ENCODE measurements at regions not wholly inside any gene's neighbourhood (a gene's known extent, or its start where the extent isn't known, plus 50 kb on each side); places are given as distances from the start of the nearest gene placed in this dataset.

DNA sequence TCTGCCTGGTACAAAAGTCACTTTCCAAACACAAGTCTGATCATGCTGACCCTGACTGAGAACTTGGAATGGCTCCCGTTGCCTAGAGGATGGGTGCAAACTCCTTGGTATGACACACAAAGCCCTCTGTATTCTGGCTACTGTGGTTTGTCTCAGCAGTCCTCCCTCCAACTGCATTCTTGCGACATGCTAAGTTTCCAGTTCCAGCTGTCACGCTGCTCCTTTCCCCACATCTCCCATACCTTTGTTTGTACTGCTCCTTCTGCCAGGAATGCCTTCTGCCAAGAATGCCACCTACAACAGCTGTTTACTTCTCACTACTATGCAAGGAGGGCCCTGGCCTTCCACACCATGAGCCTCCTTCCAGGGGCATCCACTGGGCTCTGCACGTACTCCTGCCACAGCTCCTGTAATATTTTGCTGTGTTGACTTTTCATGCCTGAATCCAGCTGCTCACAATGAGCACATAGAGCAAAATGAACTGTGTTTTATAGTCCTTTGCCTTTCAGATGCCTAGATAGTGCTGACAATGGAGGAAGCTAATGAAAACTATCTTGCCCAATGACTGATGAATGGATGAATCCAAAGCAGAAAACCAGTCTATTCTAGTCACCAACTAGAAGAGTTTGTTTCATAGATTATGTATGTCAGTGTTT lies 543.7 kb downstream of the EFNB2 start:
- H3K27me3 ChIP-seq (ENCODE audit: insufficient read depth, low read depth), result no peaks in the 10 kb centered on the region
- H3K36me3 ChIP-seq (ENCODE audit: insufficient read depth), result no peaks in the 10 kb centered on the region
- TF ChIP-seq, protein P1, sequence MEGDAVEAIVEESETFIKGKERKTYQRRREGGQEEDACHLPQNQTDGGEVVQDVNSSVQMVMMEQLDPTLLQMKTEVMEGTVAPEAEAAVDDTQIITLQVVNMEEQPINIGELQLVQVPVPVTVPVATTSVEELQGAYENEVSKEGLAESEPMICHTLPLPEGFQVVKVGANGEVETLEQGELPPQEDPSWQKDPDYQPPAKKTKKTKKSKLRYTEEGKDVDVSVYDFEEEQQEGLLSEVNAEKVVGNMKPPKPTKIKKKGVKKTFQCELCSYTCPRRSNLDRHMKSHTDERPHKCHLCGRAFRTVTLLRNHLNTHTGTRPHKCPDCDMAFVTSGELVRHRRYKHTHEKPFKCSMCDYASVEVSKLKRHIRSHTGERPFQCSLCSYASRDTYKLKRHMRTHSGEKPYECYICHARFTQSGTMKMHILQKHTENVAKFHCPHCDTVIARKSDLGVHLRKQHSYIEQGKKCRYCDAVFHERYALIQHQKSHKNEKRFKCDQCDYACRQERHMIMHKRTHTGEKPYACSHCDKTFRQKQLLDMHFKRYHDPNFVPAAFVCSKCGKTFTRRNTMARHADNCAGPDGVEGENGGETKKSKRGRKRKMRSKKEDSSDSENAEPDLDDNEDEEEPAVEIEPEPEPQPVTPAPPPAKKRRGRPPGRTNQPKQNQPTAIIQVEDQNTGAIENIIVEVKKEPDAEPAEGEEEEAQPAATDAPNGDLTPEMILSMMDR (conservative IDR thresholded peaks at IDR 0.05; ENCODE audit: low read depth, low read length), result no peak
- no peak overlapping the region for H3K9ac ChIP-seq
- H3K4me2 ChIP-seq, result no peak overlapping the region
- H3K27ac ChIP-seq, result no peak overlapping the region
- no peaks in the 10 kb centered on the region for H3K4me1 ChIP-seq (ENCODE audit: low read depth, poor library complexity, severe bottlenecking)
- no peaks in the 10 kb centered on the region for H4K20me1 ChIP-seq (ENCODE audit: insufficient read depth)
- no peaks in the 10 kb centered on the region for H3K79me2 ChIP-seq (ENCODE audit: insufficient read depth, low read depth)
- no peak overlapping the region for H2AFZ ChIP-seq (ENCODE audit: low read depth)
- no peak overlapping the region for H3K4me3 ChIP-seq (IDR thresholded peaks at IDR 0.05; ENCODE audit: insufficient read depth, low read depth, low read length)

DNA sequence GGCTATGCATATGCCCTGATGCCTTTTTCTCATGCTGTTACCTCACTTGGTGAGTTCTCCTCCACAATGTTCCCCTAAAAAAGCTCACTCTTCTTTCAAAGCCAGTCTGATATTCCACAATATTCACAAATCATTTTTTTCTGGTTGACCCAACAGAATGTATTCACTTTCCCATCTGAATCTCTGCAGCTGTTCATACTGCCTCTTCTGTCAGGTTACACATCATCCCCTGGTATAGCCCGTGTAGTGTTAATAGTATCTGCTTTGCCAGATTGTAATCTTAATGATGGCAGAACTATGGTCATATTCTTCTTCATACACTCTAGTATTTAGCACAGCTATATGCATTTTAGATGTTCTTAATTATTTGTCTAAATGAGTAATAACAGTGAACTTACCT lies 544.3 kb downstream of the EFNB2 start:
- no peaks in the 10 kb centered on the region for H3K36me3 ChIP-seq (ENCODE audit: insufficient read depth)
- TF ChIP-seq, protein P1 (conservative IDR thresholded peaks at IDR 0.05; ENCODE audit: low read depth, low read length), result no peak
- H3K79me2 ChIP-seq (ENCODE audit: insufficient read depth, low read depth), result no peaks in the 10 kb centered on the region
- H3K4me2 ChIP-seq, result no peak overlapping the region
- H3K9ac ChIP-seq, result no peak overlapping the region
- no peak overlapping the region for H3K4me3 ChIP-seq (IDR thresholded peaks at IDR 0.05; ENCODE audit: insufficient read depth, low read depth, low read length)
- H2AFZ ChIP-seq (ENCODE audit: low read depth), result no peak overlapping the region
- H3K27ac ChIP-seq, result no peak overlapping the region
- no peaks in the 10 kb centered on the region for H3K4me1 ChIP-seq (ENCODE audit: low read depth, poor library complexity, severe bottlenecking)
- no peaks in the 10 kb centered on the region for H3K27me3 ChIP-seq (ENCODE audit: insufficient read depth, low read depth)
- no peaks in the 10 kb centered on the region for H4K20me1 ChIP-seq (ENCODE audit: insufficient read depth)

DNA sequence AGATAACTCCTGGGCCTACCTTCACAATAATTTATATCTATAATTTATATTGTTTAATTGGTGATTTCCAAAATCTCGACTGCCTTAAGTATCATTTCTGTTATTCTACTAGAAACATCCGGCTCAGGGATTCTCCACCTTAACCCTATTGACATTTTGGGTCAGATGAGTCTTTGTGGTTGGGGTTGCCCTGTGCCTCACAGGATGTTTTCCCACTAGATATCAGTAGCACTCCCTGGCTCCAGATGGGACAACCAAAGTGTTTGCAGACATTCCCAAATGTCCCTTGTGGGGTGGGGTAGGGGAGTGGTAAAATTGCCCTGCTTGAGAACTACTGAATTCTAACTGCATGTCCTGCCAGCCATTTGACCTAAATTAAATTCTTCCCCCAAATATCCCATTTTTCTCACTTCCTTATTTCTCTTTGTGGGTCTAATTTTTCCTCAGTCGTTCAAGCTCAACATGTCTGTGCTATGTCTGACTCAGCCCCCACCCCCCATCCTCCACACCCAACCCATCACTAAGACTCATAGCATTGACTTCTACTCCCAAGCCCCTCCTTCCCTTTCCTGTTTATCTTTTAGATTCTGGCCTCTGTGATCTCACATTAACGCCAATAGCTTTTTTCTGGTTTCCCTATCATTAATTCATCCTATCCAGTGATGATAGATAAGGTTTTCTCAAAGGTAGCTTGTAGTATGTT lies 545.1 kb downstream of the EFNB2 start:
- H3K4me3 ChIP-seq (IDR thresholded peaks at IDR 0.05; ENCODE audit: insufficient read depth, low read depth, low read length), result no peak overlapping the region
- no peaks in the 10 kb centered on the region for H3K4me1 ChIP-seq (ENCODE audit: low read depth, poor library complexity, severe bottlenecking)
- no peaks in the 10 kb centered on the region for H3K79me2 ChIP-seq (ENCODE audit: insufficient read depth, low read depth)
- TF ChIP-seq, protein P1 (conservative IDR thresholded peaks at IDR 0.05; ENCODE audit: low read depth, low read length), result no peak
- no peak overlapping the region for H2AFZ ChIP-seq (ENCODE audit: low read depth)
- no peaks in the 10 kb centered on the region for H3K36me3 ChIP-seq (ENCODE audit: insufficient read depth)
- no peak overlapping the region for H3K4me2 ChIP-seq
- no peak overlapping the region for H3K27ac ChIP-seq
- H3K27me3 ChIP-seq (ENCODE audit: insufficient read depth, low read depth), result no peaks in the 10 kb centered on the region
- no peak overlapping the region for H3K9ac ChIP-seq
- no peaks in the 10 kb centered on the region for H4K20me1 ChIP-seq (ENCODE audit: insufficient read depth)

DNA sequence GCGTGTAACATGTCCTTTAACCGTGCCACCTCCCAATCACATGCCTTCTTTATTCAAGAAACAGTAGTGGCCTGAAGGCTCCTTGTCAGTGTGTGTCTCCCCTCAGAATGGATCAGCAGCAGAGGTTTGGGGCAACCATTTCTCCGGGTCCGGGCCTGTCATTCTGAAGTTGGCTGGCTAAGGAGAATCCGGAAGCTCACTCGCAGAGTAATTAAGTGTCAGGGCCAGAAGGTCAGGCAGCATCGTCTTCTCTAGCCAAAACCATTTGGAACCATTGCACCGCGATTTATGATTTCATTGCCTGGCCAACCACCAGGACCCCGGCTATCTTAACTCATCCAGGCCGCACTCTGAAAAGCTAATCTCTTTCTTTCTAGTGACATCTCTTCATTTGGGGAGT lies 550.8 kb downstream of the EFNB2 start:
- no peak overlapping the region for H3K27ac ChIP-seq

More for the DNA sequence above, 550.8 kb downstream of the EFNB2 start:
- Histone ChIP-seq H3K4me1 (ENCODE audit: low read depth, poor library complexity, severe bottlenecking) (no peaks in the 10 kb centered on the region), H3K79me2 (ENCODE audit: insufficient read depth, low read depth) (no peaks in the 10 kb centered on the region), H4K20me1 (ENCODE audit: insufficient read depth) (no peaks in the 10 kb centered on the region), H3K9ac (no peak overlapping the region), H2AFZ (ENCODE audit: low read depth) (no peak overlapping the region), H3K36me3 (ENCODE audit: insufficient read depth) (no peaks in the 10 kb centered on the region), H3K4me3 (IDR thresholded peaks at IDR 0.05; ENCODE audit: insufficient read depth, low read depth, low read length) (no peak overlapping the region), H3K27me3 (ENCODE audit: insufficient read depth, low read depth) (no peaks in the 10 kb centered on the region), H3K4me2 (no peak overlapping the region)
- TF ChIP-seq, protein P1 (conservative IDR thresholded peaks at IDR 0.05; ENCODE audit: low read depth, low read length), result no peak

Measured in KMS-11 (cell line).